ENCODE measurements at regions not wholly inside any gene's neighbourhood (a gene's known extent, or its start where the extent isn't known, plus 50 kb on each side); places are given as distances from the start of the nearest gene placed in this dataset.

- TF ChIP-seq CTCF (IDR thresholded peaks at IDR 0.05), result no peak
- no peak for TF ChIP-seq POLR2AphosphoS5 (IDR thresholded peaks at IDR 0.05)
- no peak for TF ChIP-seq POLR2A (IDR thresholded peaks at IDR 0.05)
Measured at GRCh38 chr6:11339380-11339779, 106.9 kb upstream of the NEDD9 start.
